ENCODE measurements at regions not wholly inside any gene's neighbourhood (a gene's known extent, or its start where the extent isn't known, plus 50 kb on each side); places are given as distances from the start of the nearest gene placed in this dataset.

GRCh38 chr3:180177255-180177654, 140.5 kb upstream of the PEX5L start:
- TF ChIP-seq POLR2AphosphoS5 (IDR thresholded peaks at IDR 0.05) (peak; percentile 92), CTCF (IDR thresholded peaks at IDR 0.05; ENCODE audit: poor library complexity, severe bottlenecking) (no peak), EZH2 (IDR thresholded peaks at IDR 0.05; ENCODE audit: borderline replicate concordance, insufficient read depth, low read length, poor library complexity, severe bottlenecking) (no peak), MXI1 (conservative IDR thresholded peaks at IDR 0.05; ENCODE audit: poor library complexity, severe bottlenecking) (no peak), RAD21 (conservative IDR thresholded peaks at IDR 0.05) (no peak)
- TF ChIP-seq, protein P1, sequence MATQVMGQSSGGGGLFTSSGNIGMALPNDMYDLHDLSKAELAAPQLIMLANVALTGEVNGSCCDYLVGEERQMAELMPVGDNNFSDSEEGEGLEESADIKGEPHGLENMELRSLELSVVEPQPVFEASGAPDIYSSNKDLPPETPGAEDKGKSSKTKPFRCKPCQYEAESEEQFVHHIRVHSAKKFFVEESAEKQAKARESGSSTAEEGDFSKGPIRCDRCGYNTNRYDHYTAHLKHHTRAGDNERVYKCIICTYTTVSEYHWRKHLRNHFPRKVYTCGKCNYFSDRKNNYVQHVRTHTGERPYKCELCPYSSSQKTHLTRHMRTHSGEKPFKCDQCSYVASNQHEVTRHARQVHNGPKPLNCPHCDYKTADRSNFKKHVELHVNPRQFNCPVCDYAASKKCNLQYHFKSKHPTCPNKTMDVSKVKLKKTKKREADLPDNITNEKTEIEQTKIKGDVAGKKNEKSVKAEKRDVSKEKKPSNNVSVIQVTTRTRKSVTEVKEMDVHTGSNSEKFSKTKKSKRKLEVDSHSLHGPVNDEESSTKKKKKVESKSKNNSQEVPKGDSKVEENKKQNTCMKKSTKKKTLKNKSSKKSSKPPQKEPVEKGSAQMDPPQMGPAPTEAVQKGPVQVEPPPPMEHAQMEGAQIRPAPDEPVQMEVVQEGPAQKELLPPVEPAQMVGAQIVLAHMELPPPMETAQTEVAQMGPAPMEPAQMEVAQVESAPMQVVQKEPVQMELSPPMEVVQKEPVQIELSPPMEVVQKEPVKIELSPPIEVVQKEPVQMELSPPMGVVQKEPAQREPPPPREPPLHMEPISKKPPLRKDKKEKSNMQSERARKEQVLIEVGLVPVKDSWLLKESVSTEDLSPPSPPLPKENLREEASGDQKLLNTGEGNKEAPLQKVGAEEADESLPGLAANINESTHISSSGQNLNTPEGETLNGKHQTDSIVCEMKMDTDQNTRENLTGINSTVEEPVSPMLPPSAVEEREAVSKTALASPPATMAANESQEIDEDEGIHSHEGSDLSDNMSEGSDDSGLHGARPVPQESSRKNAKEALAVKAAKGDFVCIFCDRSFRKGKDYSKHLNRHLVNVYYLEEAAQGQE (IDR thresholded peaks at IDR 0.05; ENCODE audit: borderline replicate concordance): no peak
